Activated T-cell treated with anti-CD3 and anti-CD28 coated beads, Interleukin-2, amount 50 U/mL, for 1 hour (primary cell): ENCODE measurements at regions not wholly inside any gene's neighbourhood (a gene's known extent, or its start where the extent isn't known, plus 50 kb on each side); places are given as distances from the start of the nearest gene placed in this dataset.
"Not testable (repeated sequence)": the region's sequence is repeated elsewhere in the genome, so short reads cannot be mapped to it uniquely, and the experiment has no call there.

Experiments
- DNase-seq: peaks from one replicate; pipeline ENCODE4 v3.0.0-alpha.2; 2020

DNA sequence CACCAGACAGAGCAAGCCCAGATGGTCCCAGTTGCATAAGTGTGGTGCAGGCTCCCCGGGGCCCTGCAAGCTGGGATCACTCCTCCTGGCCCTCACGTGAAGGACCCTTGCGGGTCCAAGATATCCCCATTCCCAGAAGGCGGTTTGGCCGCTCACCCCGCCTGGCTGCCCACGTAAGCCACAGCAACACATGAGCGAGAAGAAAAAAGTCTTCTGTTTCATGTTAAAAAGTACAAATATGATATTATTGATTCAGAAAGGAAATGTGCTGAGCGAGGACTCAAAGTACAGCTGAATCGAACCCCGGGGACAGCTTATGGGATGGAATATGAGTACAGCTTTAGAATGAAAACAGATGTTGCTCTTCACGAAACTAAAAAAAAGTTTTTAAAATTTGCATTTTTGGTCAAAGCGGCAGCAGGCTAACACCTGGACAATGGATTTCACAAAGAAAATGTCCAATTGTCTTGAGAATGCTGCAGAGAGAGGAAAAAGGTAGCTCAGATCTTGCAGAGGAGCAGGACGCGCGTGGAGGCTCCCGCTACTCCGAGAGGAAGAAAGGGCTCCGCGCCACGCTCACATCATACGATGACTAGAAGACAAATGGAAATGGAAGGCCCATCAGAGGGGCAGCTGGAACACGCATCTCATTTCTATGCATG, 427.6 kb downstream of the IRX1 start:
- DNase-seq, result no peak

DNA sequence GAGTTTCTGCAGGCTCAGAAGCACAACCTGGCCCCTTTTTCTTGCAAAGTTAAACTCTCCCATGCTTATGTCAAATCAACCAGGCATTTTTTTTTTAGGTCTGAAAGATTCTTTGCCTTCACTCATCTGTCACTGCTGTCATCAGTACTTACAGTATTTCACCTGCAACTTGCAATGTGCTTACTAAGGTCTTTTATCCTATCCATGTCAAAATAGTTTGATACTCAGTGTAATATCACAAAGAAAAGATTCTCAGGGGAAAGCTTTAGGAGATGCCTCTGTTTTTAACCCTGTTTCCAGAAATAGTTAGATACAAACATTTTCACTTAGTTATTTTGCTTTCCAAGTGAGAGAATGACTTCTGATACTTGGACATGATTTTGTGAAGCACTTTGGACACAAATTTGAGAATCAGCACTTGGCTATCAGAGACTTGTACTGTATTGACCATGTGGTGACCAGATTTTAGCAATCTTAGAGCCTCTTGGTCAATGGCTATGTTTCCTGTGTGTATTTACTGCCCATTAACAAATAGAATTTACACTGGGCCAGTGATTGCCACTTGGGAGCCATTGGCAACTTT, 428.2 kb downstream of the IRX1 start:
- DNase-seq, result no peak

DNA sequence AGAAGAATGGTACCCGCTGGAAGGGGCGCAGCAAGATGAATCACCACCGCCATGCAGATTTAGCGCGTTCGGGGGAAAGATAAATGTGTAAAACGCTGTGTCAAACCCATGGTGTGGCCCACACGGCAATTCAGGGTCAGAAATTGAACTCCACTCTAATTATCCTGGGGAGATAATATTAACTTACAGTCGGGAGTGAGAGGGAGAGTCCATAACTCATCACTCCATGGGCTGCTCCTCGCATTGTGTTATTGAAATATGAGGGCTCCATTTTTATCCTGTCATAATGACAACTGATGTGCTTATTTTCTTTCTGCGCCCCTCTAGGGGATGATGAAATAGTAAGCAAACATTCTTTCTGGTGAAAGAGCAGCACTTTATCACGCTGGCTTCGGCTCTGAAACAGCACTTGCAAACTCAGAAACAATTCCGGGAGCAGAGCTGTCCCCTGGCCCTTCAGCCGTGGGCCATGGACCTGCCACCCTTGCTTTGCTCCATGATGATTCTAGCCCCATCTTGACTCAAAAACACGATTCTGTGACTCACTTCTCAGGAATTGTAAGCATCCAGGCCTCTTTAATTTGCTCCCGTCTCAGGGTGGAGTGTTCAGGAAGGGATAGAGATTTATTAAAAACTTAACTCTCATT, 431.6 kb downstream of the IRX1 start:
- no peak for DNase-seq

DNA sequence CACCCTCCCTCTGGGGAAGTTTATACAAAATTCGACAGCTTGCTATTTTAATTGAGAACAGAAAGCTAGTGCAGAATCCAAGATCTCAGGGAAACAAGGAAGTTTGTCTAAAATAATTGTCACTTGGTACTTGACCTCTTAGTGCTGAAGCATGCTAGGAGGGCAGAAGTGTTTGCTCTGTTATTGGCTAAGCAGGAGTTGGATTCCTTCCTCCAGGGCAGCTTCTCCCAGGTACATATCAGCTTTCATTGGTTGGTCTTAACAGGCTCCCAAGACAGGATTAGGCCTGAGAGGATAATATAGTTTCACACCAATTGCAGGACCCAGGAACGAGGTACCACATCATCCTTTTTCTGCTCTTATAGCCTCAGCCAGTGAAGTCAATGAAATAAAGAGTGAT, 432.8 kb downstream of the IRX1 start:
- DNase-seq, result no peak

DNA sequence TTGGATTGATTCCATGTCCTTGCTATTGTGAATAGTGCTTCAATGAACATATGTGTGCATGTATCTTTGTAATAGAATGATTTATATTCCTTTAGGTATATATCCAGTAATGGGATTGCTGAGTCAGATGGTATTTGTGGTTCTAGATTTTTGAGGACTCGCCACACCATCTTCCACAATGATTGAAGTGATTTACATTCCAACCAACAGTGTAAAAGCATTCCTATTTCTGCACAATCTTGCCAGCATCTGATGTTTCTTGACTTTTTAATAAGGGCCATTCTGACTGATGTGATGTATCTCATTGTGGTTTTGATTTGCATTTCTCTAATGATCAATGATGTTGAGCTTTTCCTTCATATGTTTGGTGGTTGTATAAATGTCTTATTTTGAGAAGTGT, 437.9 kb downstream of the IRX1 start:
- DNase-seq, result not testable (repeated sequence)

DNA sequence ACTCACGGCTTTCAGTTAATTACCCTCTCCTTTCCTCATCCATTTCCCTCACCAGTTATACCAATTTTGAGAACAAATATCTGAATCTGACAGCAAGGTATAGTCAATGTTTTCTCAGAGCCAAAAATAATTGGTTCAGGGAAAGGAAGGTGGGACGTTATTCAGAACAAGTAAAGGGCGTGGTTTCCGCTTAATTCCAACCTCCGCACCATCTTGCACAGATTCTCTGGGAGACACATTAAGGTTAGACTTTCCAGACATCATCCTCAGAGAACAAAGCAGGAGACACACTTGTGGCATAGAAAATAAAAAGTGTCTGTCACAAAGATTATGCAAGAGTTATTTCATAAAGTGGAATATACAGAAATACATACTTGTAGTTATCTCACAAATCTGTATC, 441.2 kb downstream of the IRX1 start:
- no peak for DNase-seq

DNA sequence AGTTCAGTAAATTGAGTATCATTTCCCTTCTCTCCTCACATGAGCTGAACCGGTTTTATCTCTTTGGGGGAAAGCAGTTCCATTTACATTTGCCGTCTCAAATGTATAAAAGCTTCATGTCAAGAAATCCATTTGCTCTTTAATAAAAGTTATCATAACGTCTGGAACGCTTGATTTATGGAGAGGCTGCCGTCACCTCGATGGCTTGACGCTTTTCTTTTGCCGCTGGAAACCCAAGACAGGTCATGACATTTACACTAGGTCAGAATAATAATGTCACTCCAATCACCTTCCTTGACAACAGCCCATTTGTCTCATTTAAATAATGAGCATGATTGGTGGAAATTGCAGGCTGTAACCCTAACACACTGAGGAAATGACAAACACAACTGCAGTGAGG, 443.4 kb downstream of the IRX1 start:
- no peak for DNase-seq

DNA sequence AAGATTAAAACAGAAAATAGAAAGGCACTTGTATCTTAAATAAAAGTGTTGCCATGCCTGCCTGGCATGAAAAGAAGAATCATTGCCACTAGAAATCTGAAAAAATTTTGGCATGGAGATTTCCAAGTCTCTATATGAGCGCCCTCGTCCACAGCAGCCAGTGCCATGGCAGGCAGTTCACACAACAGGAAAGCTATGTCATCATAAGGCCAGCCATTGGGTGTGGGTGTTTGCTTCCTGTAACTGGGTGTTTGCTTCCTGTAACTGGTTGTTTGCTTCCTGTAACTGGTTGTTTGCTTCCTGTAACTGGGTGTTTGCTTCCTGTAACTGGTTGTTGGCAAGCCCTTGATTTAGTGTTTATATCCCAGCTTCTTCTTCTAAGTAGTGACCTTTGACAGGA, 446.7 kb downstream of the IRX1 start:
- no peak for DNase-seq

DNA sequence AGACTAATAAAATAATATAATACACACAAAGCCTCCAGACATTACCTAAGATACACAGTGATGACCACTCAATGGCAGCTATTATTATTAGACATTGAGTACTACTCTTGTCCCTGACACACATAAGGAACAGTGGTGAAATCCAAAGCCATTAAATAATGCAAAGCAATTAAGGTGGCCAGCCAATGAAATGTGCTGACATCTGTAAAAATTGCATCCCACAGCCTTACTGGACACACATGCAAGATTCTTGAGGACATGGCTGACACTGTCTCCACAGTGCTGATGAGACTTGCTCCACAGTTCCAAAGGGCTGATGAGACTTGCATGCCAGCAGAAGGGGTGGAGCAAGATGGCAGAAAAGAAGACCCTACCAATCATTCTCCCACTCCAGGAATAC, 447.5 kb downstream of the IRX1 start:
- DNase-seq, result no peak

DNA sequence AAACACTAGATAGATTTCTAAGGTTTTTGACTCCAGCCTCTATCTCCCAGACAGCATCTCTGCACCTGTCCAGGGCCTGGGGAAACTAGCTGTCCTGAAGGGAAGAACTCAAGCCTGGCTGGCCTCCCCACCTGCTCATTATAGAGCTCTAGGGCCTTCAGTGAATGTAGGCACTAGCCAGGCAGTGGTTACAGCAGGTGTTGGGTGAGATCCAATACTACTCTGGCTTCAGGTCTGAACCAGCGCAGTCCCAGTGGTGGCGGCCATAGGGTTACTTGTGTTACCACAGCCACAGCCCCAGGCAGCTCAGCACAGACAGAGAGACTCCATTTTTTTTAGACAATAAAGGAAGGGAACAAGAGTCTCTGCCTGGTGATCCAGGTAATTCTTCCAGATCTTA, 449.2 kb downstream of the IRX1 start:
- DNase-seq, result no peak

DNA sequence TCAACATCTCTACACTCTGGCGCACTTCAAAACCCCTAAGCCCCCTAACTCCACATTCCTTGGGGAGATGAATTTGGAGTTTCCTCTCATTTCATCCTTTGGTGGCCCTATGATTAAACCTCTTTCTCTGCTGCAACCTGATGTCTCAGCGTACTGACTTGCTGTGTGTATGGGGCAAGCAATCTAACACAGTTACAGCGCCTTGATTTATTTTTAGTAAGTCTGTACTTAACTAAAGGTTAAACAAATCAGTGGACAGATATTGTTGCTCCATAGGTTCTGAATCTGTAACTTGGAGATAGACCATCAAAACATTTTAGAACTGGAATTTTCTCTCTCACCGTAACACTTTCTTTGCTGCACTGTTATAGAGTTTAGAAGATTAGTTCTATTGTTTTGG, 452.8 kb downstream of the IRX1 start:
- DNase-seq, result no peak

DNA sequence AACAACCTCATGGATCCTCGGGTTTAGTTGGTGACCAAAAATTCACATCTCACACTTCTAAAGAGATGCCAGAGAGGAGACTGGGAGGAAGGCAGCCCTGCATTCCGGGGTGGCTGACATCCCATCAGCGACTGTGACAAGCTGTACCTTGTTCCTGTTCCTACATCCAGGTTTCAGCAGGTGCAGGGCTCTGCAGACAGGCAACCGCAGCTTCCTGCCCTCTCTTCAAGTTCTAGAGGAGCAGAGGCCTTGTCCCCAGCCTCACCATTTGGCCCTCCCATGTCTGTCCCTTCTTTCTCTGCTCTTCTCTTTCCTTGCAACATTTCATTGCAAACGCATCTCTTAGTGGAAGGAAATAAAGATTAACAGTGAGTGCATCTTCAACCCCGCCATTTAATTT, 454.6 kb downstream of the IRX1 start:
- no peak for DNase-seq

DNA sequence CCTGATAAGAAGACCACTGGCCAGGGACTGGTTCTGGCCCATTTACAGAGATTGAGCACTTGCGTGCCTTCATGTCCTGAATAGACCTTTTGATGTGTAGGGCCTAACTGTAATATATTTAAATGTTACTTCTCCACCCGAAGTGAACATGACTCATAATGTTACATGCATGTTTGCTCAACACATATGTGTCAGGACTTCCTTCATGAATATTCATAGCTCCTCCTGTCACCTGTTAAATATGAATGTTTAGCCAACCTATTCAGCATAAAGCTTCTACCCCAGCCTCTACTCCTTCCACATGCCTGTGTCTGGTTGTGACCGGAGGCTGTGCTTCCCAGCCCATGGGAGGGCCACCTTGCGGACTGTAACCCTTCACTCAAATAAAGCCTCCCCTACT, 457.5 kb downstream of the IRX1 start:
- DNase-seq, result no peak

DNA sequence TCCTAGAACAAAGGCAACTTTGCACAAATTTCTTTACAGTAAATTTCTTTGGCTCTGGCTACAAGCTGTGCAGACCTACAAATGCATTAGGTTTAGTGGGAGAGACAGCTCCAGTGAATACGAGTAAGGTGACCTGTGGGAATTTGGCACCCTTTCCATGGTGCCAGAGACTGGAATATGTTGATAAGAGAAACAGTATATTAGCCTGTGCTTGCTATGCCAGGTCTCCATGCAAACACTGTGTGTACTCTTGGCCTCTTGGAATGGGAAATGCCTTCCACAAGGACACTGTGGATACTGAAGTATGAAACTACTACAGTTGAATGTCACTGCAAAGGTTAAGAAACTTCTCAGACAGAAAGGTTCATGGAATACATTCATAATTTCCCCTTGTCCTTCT, 458.5 kb downstream of the IRX1 start:
- no peak for DNase-seq

DNA sequence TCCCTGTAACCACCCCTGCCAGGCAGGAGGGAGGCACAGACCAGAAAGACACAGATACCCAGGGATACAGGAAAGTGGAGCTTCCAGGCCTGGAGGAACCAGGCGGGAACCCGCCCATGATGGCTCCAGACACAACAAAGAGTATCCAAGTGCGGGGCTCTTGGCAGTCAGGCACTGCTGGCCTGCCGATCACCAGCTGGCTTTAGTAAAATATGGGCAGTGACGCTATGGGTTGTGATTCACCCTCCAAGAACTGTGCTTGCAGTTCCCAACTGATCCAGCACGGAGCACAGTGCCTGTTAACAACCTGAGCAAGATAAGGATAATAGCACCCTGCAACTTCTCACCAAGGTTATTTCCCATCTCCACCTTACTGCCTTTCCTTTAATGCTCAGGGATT, 463.3 kb downstream of the IRX1 start:
- no peak for DNase-seq

DNA sequence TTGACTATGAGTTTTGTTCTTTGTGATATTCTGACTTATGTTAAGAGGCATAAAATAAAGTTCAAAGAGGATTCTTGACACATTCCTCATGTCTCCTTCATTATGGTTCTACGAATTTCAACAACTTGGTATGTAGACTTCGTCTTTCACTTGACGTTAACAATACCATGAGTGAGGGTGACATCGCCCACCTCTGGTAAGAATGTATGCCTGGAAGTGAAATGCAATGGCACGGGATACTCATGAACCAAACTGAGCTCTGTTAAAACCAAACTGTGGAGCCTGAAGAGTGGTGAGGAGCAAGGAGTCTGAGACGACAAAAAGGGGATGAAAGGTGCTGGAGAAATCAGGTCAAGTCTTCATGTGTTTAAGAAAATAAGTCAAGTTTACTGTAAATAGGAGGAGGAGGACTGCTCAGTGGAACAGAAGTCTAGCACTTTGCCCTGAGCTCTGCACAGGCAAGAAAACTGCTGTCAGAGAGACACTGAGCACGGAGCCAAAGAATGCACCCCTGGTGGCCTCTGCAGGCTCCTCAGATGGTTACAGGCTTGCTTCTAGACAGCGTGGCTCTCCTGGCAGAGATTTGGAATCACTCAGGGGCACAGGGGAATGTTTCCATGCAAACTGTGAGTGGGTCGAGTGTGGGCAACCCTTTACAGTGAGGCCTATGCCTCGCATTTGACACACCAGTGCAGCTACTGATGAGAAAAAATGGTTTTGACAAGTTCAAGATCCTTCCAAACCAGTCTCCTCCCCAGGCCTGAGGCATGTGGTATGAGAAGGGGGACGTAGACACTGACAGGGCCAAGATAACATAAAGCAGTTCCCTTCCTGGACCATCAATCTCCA, 470.1 kb downstream of the IRX1 start:
- DNase-seq, result no peak

DNA sequence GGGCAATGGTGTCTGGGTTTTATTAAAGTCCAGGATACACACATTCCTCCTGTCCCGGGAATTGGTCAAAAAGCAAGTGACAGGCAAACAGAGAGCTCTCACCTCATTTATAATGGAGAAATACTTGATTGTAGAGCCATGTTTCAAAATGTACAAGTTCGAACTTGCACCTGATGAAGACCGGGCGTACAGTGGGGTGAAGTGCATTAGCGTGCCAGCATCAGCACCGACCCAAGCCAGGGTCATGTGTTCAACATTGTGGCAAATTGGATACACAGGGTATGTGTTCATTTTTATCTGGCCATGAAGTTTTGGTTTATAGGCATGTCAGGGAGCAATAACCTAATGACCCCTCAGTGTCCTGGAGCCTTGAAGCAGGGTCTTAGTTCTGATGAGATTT, 472.5 kb downstream of the IRX1 start:
- no peak for DNase-seq

DNA sequence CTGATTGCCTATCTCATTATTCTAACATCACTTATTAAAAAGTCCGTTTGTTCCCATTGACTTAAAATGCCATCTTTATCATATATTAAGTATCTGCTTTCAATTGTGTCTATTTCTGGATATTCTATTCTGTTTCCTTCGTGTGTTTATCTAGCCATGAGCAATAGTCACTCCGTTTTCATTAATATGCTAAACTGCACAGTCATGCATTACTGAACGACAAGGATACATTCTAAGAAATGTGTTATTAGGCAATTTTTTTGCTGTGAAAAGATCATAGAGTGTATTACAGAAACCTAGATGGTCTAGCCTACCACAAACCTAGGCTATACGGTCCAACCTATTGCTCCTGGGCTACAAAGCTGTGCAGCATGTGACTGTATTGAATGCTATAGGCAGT, 482.9 kb downstream of the IRX1 start:
- no peak for DNase-seq

DNA sequence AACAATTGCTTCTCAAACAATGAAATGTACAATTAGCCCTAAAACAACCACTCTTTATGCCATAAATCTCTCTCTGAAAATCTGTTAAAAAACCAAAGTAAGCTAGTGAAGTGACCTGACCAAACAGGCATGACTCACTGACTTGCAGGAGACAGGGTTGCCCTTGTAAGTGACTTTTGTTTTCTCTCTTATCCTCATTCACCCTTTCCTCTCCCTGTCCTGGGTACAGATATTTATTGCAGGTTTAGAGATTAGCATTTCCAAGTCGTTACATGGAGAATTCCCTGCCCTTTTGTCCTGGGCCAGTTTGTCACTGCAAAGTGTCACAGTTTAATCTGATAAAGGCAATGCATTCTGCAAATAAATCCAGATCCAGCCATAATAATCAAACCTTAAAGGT, 484.2 kb downstream of the IRX1 start:
- no peak for DNase-seq

DNA sequence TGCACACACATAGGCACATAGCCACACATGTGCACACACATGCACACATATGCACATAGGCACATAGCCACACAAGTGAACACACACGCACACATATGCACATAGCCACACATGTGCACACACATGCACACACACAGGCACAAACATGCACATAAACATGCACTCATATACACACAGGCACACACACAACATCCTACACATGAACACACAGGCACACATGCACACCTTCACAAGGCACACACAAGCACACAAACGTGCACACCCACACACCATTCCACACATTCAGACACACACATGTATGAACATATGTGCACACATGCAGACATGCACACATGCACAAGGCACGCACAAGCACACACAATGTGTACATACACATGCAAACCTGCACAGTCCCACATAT, 484.7 kb downstream of the IRX1 start:
- no peak for DNase-seq

DNA sequence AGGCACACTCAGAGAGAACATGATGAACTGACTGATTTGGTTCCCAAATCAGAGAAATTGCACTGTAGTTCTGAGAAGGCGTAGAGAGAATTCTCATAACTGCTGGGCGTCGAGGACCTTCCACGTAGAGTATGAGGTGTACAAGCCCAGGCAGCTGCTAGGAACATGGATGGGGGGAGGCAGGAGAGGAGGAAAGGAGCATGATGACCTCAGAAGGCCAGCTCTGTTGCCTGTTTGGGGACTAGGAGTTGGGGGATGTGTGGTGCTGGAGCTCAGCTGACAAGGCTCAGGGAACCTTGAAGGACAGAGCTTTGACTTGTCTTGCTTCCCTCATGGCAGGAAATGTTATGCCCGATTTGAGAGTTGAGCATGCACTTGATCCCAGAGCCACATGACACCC, 485.4 kb downstream of the IRX1 start:
- no peak for DNase-seq

DNA sequence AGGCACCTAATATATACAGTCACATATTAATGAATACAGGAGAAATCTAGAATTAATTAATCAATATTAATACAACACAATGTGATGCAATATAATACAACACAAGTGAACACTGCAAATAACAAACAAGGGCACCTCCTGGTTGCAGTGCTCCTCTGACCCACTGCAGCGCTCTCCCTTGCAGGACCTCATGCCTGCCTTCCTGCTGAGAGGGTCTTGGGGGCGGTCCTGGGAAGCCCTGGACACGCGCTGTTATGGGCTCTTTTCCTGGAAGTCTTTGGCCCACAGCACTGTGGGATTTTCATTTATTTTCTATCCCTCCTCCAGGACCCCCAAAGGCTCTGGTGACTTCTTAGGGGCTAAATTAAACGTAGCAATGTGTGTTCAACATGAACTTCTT, 485.8 kb downstream of the IRX1 start:
- no peak for DNase-seq

DNA sequence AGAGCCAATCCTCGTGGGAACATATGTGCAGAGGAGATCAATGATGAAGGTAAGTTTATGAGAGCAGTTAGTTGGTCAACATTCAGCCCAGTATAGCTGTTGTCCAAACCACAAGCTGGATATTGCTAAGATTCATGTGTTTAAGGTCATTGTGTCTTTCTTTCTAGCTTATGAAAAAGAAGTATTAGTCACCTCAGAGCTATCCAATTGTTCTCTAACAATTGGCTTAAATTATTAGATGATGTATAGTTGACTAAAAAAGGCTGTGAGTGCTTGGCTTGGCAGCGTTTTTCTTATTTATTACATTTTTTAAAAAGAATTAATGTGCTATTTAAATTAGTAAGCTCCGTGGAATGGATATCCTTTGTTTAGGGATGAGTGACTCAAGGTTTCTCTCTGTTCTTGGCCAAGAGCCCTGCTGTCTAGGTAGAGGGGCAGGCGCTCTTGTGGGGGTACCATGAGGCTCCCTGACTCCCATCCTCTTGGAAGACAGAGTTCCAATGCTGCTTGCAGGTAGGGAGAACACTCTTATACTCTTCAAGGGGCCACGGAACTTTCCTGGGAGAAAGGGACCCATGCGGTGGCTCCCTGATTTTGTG, 487.4 kb downstream of the IRX1 start:
- no peak for DNase-seq
